ENCODE measurements at regions not wholly inside any gene's neighbourhood (a gene's known extent, or its start where the extent isn't known, plus 50 kb on each side); places are given as distances from the start of the nearest gene placed in this dataset.

- H3K27ac ChIP-seq, result no peak overlapping the region
Observed at GRCh38 chr4:58808817-58809216, 1698.6 kb upstream of the IGFBP7 start.

GRCh38 chr4:58807843-58808615, 1697.8 kb upstream of the IGFBP7 start:
- no peak overlapping the region for H3K27ac ChIP-seq

More at GRCh38 chr4:58808817-58809216, 1698.6 kb upstream of the IGFBP7 start:
- TF ChIP-seq ZFX (IDR thresholded peaks at IDR 0.05) (no peak), CTCF (conservative IDR thresholded peaks at IDR 0.05) (no peak)

DNA sequence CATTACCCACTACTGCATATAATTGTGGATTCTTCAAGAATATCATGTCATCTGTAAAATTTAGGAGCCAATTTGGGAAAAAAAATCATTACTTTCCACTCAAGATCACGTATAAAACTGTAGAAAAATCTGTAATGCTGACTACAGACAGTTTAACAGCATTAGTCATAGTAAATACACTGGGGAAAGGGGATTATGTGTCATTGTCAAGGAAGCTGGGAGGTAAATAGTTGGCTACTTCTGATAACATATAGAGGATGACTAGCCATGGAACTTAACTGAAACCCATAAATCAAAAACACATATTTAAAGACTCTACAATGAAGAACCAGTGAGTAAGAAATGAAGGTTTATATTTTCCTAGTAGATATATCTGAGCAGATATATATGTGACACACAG, 1666.4 kb upstream of the IGFBP7 start:
- no peak for TF ChIP-seq ZFX (IDR thresholded peaks at IDR 0.05)
- no peak for TF ChIP-seq CTCF (conservative IDR thresholded peaks at IDR 0.05)
- no peak overlapping the region for H3K27ac ChIP-seq

More at GRCh38 chr4:58807843-58808615, 1697.8 kb upstream of the IGFBP7 start:
- TF ChIP-seq ZFX (IDR thresholded peaks at IDR 0.05) (no peak), CTCF (conservative IDR thresholded peaks at IDR 0.05) (no peak)

DNA sequence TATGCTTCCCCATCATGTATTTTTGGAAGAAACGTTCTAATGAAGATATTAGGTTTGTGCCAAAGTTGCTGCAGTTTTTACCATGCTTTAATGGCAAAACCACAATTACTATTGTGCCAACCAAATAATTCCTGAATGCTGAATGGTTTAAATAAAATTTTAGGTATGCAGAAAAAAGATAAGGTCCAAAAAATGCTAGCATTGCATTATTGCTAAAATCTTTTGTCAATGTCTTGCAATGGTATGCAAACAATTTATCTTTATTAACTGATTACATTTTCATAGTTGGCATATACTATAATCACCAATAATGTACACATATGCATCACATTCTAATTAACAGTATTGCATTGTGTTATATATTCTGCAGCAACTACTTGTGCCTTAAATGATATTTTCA, 1657.4 kb upstream of the IGFBP7 start:
- TF ChIP-seq ZFX (IDR thresholded peaks at IDR 0.05), result no peak
- TF ChIP-seq CTCF (conservative IDR thresholded peaks at IDR 0.05), result no peak
- H3K27ac ChIP-seq, result no peak overlapping the region

DNA sequence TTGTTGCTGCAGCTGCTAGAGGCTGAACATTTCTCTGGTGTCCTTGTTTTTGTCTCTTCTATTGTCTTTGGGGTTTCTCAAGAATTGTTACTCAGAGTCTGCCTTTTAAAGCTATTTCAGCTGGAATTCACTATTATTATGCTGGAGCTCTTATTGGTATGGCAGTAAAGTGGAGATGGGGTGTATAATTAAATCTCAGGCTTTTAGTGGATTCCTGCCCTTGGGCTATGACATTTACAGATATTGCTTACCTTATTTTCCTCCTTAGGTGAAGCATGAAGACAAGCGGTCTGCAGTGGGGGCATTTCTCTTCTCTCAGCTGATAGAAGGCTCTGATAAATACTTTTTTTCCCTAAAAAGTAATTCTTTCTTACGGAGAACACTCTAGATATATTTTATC, 1656.6 kb upstream of the IGFBP7 start:
- TF ChIP-seq ZFX (IDR thresholded peaks at IDR 0.05), result no peak
- TF ChIP-seq CTCF (conservative IDR thresholded peaks at IDR 0.05), result no peak
- H3K27ac ChIP-seq, result no peak overlapping the region

DNA sequence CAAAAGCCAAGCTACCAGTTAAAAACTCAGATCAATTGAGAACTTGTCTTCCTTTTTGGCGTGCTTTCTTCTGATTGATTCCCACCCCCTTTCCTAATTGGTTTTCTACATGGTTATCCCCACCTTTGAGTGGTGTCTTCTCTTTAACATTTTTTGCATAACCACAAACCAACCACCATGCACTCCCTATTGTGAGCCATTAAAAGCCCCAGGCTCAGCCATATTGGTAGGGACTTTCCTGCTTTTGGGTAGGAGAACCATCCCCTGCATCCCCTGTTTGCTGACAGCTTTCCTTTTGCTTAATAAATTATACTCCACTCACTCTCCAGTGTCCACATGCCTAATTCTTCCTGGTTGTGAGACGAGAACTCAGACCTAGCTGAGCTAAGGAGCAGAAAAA, 1651.4 kb upstream of the IGFBP7 start:
- TF ChIP-seq ZFX (IDR thresholded peaks at IDR 0.05), result no peak
- TF ChIP-seq CTCF (conservative IDR thresholded peaks at IDR 0.05), result no peak
- no peak overlapping the region for H3K27ac ChIP-seq

DNA sequence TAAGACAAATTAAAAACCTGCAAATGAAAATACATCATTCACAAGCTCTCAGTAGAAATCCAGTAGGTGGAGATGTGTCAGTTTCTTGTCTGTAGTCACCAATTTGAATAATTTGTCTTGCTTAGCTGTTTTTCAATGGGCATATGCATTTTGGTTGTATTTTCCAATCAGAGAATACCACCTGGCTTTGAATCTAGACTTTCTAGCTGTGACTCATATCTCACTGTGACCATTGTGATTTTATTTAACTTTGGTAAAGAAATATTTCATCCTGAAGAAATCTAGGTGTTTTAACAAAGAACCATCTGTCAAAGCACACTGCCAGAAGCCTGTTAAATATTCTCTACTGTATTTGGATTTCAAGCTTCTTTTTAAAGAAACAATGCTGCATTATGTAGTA, 1650.6 kb upstream of the IGFBP7 start:
- no peak for TF ChIP-seq CTCF (conservative IDR thresholded peaks at IDR 0.05)
- TF ChIP-seq ZFX (IDR thresholded peaks at IDR 0.05), result no peak
- no peak overlapping the region for H3K27ac ChIP-seq
